ENCODE measurements at regions not wholly inside any gene's neighbourhood (a gene's known extent, or its start where the extent isn't known, plus 50 kb on each side); places are given as distances from the start of the nearest gene placed in this dataset.
"Not testable (repeated sequence)": the region's sequence is repeated elsewhere in the genome, so short reads cannot be mapped to it uniquely, and the experiment has no call there.

DNA sequence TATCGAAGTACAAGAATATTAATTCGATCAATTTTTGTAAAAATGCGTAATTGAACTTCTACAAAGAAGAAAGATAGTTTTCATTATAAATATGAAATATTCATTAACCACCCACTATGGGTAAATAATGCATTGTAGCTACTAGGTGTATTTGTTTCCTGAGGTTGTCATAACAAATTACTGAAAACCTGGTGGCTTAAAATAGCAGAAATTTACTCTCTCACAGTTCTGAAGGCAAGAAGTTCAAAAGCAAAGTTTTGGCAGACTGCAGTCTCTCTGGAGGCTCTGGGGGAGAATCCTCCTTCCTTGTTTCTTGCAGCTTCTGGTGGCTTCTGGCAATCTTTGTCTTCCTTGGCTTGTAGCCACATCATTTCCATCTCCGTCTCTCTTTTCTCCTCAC, 99.2 kb upstream of the MIR17HG start:
- 33 to 56% methylated on average over 4 of the region's 4 CpGs for WGBS, 2 donors
- Histone ChIP-seq H3K36me3 (no peaks in the 10 kb centered on the region), H3K4me3 (no peak overlapping the region), H3K27me3 (no peaks in the 10 kb centered on the region), H3K27ac (no peak overlapping the region), H3K4me1 (no peaks in the 10 kb centered on the region), H3K9me3 (no peaks in the 10 kb centered on the region)
- DNase-seq (no peak), FAIRE-seq (no peak), ATAC-seq (no peak)
- intact Hi-C loops (cut with DNase I): loop anchor here in 1 of 3 donors (10.0 kb wide), 1 partner anchor 113 kb away; no protein-coding TSS in a partner anchor
- TF ChIP-seq CTCF (IDR thresholded peaks at IDR 0.05): no peak

DNA sequence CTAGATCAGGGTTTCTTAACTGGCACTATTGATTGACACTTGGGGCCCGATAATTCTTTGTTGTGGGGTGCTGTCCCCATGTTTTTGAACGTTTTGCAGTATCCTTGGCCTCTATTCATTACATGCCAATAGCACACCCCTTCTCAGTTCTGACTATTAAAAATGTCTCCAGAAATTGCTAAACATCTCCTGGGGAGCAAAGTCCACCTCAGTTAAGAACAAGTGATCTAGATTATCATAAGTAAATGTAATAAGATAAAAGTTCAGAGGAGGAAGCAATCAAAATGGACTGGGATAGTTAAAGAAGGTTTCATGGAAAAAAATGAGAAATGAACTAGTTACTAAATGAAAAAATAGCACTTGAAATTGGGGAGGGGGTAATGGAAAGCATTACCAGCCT, 98.1 kb upstream of the MIR17HG start:
- Histone ChIP-seq H3K9me3 (no peaks in the 10 kb centered on the region), H3K36me3 (no peaks in the 10 kb centered on the region), H3K4me1 (no peaks in the 10 kb centered on the region), H3K27me3 (no peaks in the 10 kb centered on the region), H3K4me3 (no peak overlapping the region), H3K27ac (no peak overlapping the region)
- intact Hi-C loops (cut with DNase I): loop anchor here in 1 of 3 donors (10.0 kb wide), 1 partner anchor 115 kb away; no protein-coding TSS in a partner anchor
- WGBS, 2 donors: 37 to 42% methylated on average over 2 of the region's 2 CpGs
- ATAC-seq (no peak), DNase-seq (no peak), FAIRE-seq (no peak)
- no peak for TF ChIP-seq CTCF (IDR thresholded peaks at IDR 0.05)

- ATAC-seq: no peak
- no peaks in the 10 kb centered on the region for H3K36me3 ChIP-seq
- H3K4me1 ChIP-seq: no peaks in the 10 kb centered on the region
- no peaks in the 10 kb centered on the region for H3K27me3 ChIP-seq
- 43 to 47% methylated on average over 2 of the region's 2 CpGs for WGBS, 2 donors
- DNase-seq: no peak
- TF ChIP-seq CTCF (IDR thresholded peaks at IDR 0.05): no peak
- no peaks in the 10 kb centered on the region for H3K9me3 ChIP-seq
- FAIRE-seq: no peak
- no peak overlapping the region for H3K4me3 ChIP-seq
- intact Hi-C loops (cut with DNase I): loop anchor here in 1 of 3 donors (10.0 kb wide), 1 partner anchor 115 kb away; no protein-coding TSS in a partner anchor
- no peak overlapping the region for H3K27ac ChIP-seq
Measured at GRCh38 chr13:91249861-91250260, 97.6 kb upstream of the MIR17HG start.

- FAIRE-seq; intact Hi-C loops (cut with DNase I); H3K4me3 ChIP-seq; H3K4me1 ChIP-seq; DNase-seq; H3K27ac ChIP-seq; ATAC-seq; H3K36me3 ChIP-seq; H3K27me3 ChIP-seq; H3K9me3 ChIP-seq: not testable (repeated sequence)
- WGBS, 2 donors: 78 to 81% methylated on average over 4 of the region's 4 CpGs
Measured at GRCh38 chr13:91251573-91251972, 95.9 kb upstream of the MIR17HG start.

- FAIRE-seq (no peak), ATAC-seq (no peak), DNase-seq (no peak)
- WGBS, 2 donors: 62 to 70% methylated on average over 2 of the region's 2 CpGs
- no peaks in the 10 kb centered on the region for H3K4me1 ChIP-seq
- intact Hi-C loops (cut with DNase I): no loop called here
- H3K27ac ChIP-seq: no peak overlapping the region
- H3K27me3 ChIP-seq: no peaks in the 10 kb centered on the region
- no peaks in the 10 kb centered on the region for H3K9me3 ChIP-seq
- H3K36me3 ChIP-seq: no peaks in the 10 kb centered on the region
- H3K4me3 ChIP-seq: no peak overlapping the region
- TF ChIP-seq CTCF (IDR thresholded peaks at IDR 0.05): no peak
Measured at GRCh38 chr13:91264484-91264883, 83.0 kb upstream of the MIR17HG start.
